ENCODE measurements at regions not wholly inside any gene's neighbourhood (a gene's known extent, or its start where the extent isn't known, plus 50 kb on each side); places are given as distances from the start of the nearest gene placed in this dataset.

GRCh38 chr2:16263241-16263890 lies 323.0 kb downstream of the MYCN start:
- no peak overlapping the region for H2BK20ac ChIP-seq (ENCODE audit: low read length)
- no peak overlapping the region for H2AK5ac ChIP-seq (ENCODE audit: low read depth, low read length)
- no peaks in the 10 kb centered on the region for H3K79me2 ChIP-seq (ENCODE audit: control insufficient read depth in 1 of 2, insufficient read depth in 2 of 2, low read length in 2 of 2)
- H3K18ac ChIP-seq (ENCODE audit: extremely low read depth, low read length): no peak overlapping the region
- no peak overlapping the region for H4K8ac ChIP-seq (ENCODE audit: extremely low read depth, insufficient read depth, low read length)
- no peak overlapping the region for H3K27ac ChIP-seq (ENCODE audit: low read depth, low read length)
- no peak overlapping the region for H3K9ac ChIP-seq (replicated peaks in 1 of 4; ENCODE audit: extremely low read depth in 1 of 4, low read depth in 3 of 4, low read length in 3 of 4)
- H3K4me3 ChIP-seq (ENCODE audit: extremely low read depth in 1 of 4, insufficient read depth in 2 of 4, low read depth in 3 of 4, low read length in 4 of 4): no peak overlapping the region
- H2BK12ac ChIP-seq (ENCODE audit: low read depth, low read length): no peak overlapping the region
- peaks cover 0 to 1% (median 0%) of the 10 kb centered on the region in 4 experiments; a peak in 1 of 7 replicates for H3K4me1 ChIP-seq (replicated peaks in 1 of 4; ENCODE audit: control insufficient read depth in 3 of 4, insufficient read depth in 4 of 4, low read length in 3 of 4)
- FAIRE-seq (no peak), DNase-seq (ENCODE audit: low read depth in 1 of 2, low spot score in 2 of 2) (no peak)
- no peak overlapping the region for H2BK120ac ChIP-seq (replicated peaks; ENCODE audit: low read depth, low read length)
- no peak overlapping the region for H2BK5ac ChIP-seq (ENCODE audit: low read depth, low read length)
- no peak overlapping the region for H3K56ac ChIP-seq (replicated peaks; ENCODE audit: insufficient read length, low read depth, low read length)
- H2BK15ac ChIP-seq (ENCODE audit: low read length): no peak overlapping the region
- H2AFZ ChIP-seq (ENCODE audit: low read length): peak overlapping the region; percentile 67; the same call in 1 of the 2 replicates
- no peak overlapping the region for H4K91ac ChIP-seq (replicated peaks; ENCODE audit: insufficient read length, low read length)
- no peaks in the 10 kb centered on the region for H3K23me2 ChIP-seq (ENCODE audit: low read depth, low read length)
- H3K9me3 ChIP-seq (ENCODE audit: insufficient read depth in 2 of 2, low read depth in 1 of 2, low read length in 1 of 2): no peaks in the 10 kb centered on the region
- TF ChIP-seq E2F6 (IDR thresholded peaks at IDR 0.05): no peak
- TF ChIP-seq EP300 (IDR thresholded peaks at IDR 0.05; ENCODE audit: borderline replicate concordance in 1 of 2, low read depth in 2 of 2, low read length in 2 of 2): no peak
- no peak for TF ChIP-seq CEBPB (IDR thresholded peaks at IDR 0.05; ENCODE audit: low read depth, low read length)
- no peak for TF ChIP-seq PHF8 (conservative IDR thresholded peaks at IDR 0.05; ENCODE audit: low read depth, low read length)
- peak in 1 of 2 experiments; percentile 28; a peak in 1 of 4 replicates for TF ChIP-seq RAD21 (IDR thresholded peaks at IDR 0.05 in 1 of 2, conservative IDR thresholded peaks at IDR 0.05 in 1 of 2; ENCODE audit: low read depth in 2 of 2, low read length in 2 of 2)
- no peak for TF ChIP-seq SRF (IDR thresholded peaks at IDR 0.05; ENCODE audit: low read depth, low read length)
- POLR2A ChIA-PET (ENCODE audit: partially characterized antibody): interaction anchor here (0.6 kb wide), 1 partner anchor 12 kb away, joined by 3 read pairs; no protein-coding TSS in a partner anchor
- no peaks in the 10 kb centered on the region for H3K36me3 ChIP-seq (ENCODE audit: control insufficient read depth in 2 of 4, insufficient read depth in 4 of 4, low read length in 3 of 4)
- WGBS, 2 experiments (ENCODE audit: extremely low coverage in 1 of 2, insufficient coverage in 1 of 2, insufficient read length in 1 of 2, insufficient replicate concordance in 2 of 2, low coverage in 1 of 2, low lambda C conversion rate in 2 of 2, missing lambda C conversion rate in 1 of 2): 89% methylated on average over 14 of the region's 14 CpGs; no CpG with 5 or more reads in 1 of the 2 experiments
- no peak overlapping the region for H3K4me2 ChIP-seq (ENCODE audit: insufficient read depth in 1 of 2, low read depth in 2 of 2, low read length in 2 of 2)
- CTCF ChIA-PET (ENCODE audit: partially characterized antibody): interaction anchor here (1.0 to 2.1 kb wide), 6 partner anchors 13 to 225 kb away, joined by 3 to 5 read pairs (median 4); no protein-coding TSS in a partner anchor
- H3K4ac ChIP-seq (replicated peaks; ENCODE audit: insufficient read length, low read depth, low read length): no peak overlapping the region
- H3K79me1 ChIP-seq (ENCODE audit: low read depth, low read length): no peaks in the 10 kb centered on the region
- no peak overlapping the region for H4K5ac ChIP-seq (ENCODE audit: insufficient read length, low read depth, low read length)
- H3K14ac ChIP-seq (ENCODE audit: insufficient read length): no peak overlapping the region
- H3K27me3 ChIP-seq (replicated peaks in 1 of 4; ENCODE audit: control insufficient read depth in 3 of 4, extremely low read depth in 1 of 4, insufficient read depth in 3 of 4, low read length in 3 of 4): no peaks in the 10 kb centered on the region
- H3K23ac ChIP-seq (ENCODE audit: insufficient read length): no peak overlapping the region
- H4K20me1 ChIP-seq (replicated peaks in 1 of 2; ENCODE audit: control insufficient read depth in 1 of 2, insufficient read depth in 2 of 2, low read length in 2 of 2): no peaks in the 10 kb centered on the region

Data from H1 (cell line).